Dermis microvascular lymphatic vessel endothelial cell (primary cell): ENCODE measurements at regions not wholly inside any gene's neighbourhood (a gene's known extent, or its start where the extent isn't known, plus 50 kb on each side); places are given as distances from the start of the nearest gene placed in this dataset.

Source experiments
- DNase-seq, 2 donors: peaks; one replicate each; pipeline versions ENCODE4 v3.0.0 to v3.0.0-alpha.2; 2010; ENCODE audit warnings: low read depth in 2 of 2

DNA sequence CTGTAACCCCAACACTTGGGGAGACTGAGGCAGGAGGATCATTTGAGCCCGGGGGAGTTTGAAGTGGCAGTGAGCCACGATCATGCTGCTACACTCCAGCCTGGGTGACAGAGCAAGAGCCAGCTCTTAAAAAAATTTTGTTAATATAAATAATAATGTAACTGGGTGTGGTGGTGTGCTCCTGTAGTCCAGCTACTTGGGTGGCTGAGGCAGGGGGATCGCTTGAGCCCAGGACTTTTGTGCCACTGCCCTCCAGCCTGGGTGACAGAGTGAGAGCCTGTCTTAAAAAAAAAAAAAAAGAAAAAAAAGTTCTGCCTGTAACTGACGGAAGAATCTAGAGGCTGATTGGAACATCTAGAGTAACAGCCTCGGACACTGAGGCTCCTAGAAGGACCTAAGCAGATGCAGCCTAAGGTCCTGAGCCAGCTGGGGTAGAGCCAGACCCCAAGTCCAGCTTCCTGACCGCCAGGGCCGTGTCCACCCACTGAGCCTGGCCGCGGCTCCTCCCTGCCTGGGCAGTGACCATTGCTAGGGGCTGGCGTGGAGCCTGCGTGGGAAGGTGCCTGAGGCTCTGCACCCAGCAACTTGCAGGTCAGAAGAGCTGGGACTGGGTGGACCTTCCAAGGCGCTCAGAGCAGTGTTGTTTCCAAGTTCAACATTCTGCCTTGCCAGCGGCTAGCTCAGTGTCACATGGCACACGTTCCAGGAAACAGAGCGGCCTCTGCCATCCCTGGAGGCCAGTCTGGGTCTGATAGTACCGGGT lies 209.4 kb upstream of the CIBAR2 start:
- peak in 1 of 2 donors; percentile 62 for DNase-seq

DNA sequence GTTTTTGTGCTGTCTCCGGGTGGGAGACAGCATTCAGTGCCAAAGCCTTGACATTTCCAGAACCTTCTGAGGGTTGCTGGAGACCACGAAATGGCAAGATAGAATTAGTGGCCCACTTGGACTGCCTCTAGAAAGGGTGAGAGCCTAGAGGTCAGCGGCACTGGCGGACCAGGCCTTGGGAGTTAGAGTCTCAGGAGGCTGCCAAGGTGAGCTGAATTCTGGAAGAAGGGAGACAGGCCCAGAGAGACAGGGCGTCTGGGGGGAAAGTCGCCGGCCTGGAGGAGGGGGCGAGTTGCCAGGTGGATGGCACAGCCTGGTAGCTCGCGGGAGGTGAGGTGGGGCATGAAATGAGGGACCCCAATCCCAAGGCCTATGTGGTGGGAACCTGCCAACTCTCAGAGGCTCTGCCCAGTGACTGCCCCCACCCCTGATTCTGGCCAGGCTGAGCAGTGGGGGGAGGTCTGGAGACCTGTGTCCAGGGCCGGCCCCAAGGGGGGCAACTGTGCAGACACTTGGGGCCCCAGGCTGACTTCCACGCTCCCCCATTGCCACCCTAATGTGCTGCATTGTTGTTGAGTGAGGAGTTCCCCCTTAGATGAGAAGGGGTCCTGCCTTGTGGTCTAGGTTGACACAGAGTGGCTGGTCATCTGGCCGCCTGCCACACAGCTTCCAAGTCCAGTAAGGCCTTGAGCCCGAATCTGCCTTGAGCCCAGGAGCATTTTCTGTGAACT lies 211.1 kb upstream of the CIBAR2 start:
- DNase-seq, result no peak

DNA sequence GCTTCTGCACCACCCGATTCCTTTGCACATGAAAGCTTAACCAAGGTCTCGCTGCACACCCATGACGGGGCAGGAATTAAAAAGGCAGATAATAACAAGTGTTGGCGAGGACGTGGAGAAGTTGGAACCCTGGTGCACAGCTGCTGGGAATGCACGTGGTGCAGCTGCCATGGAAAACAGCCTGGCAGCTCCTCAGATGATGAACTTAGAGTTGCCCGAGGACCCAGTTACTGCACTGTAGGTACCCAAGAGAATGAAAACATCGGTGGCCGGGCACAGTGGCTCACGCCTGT lies 211.6 kb upstream of the CIBAR2 start:
- no peak for DNase-seq

DNA sequence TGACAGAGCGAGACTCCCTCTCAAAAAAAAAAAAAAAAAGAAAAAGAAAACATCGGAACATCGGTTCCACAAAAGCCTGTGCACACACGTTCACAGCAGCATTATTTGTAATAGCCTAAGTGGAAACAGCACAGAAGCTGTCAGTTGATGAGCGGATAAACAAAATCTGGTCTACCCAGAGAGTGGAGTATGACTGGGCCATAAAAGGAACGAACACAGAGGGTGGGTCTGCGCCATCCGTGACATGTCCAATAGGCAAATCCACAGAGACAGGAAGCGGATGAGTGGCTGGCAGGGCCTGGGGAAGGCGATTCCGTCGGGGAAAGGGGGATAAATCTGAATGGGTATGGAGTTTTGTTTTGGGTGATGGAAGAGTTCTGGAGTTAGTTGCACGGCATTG lies 212.2 kb upstream of the CIBAR2 start:
- DNase-seq, result no peak

DNA sequence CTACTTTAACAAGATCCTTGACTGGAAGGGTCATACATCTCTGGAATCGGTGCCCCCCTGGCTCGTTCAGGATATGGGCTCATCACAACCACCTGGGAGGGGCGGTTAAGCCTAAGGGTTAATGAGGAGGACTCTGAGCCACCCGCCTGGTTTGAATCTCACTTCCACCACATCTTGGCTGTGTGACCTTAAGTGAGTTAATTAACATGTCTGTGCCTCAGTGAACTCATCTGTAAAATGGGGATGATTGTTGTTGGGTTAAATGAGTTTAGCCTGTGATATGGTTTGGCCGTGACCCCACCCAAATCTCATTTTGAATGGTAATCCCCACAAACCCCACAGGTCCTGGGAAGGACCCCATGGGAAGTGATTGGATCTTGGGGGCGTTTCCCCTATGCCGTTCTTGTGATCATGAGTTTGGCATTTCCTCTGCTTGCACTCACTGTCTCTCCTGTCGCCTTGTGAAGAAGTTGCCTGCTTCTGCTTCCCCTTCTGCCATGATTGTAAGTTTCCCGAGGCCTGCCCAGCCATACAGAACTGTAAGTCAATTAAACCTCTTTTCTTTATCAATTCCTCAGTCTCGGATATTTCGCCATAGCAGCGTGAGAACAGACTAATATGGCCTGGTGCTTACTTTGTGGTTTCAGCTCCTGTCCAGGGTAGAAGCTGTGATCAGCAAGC lies 214.0 kb upstream of the CIBAR2 start:
- DNase-seq, result no peak

DNA sequence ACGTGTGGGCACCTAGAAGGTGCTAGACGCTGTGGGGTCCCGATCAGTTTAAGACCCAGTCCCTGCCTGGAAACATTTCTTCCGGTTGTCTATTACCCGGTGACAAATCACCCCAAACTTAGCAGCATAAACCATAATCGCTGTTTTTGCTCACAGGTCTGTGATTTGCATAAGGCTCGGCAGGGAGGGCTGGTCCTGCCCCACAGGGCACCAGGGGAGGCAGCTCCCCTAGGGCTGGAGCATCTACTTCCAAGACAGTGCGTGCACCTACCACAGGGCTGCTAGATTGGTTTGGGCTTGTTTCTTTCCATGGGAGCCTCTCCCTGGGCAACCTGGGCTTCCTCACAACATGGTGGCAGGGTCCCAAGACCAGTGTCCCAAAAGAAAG lies 214.5 kb upstream of the CIBAR2 start:
- no peak for DNase-seq

DNA sequence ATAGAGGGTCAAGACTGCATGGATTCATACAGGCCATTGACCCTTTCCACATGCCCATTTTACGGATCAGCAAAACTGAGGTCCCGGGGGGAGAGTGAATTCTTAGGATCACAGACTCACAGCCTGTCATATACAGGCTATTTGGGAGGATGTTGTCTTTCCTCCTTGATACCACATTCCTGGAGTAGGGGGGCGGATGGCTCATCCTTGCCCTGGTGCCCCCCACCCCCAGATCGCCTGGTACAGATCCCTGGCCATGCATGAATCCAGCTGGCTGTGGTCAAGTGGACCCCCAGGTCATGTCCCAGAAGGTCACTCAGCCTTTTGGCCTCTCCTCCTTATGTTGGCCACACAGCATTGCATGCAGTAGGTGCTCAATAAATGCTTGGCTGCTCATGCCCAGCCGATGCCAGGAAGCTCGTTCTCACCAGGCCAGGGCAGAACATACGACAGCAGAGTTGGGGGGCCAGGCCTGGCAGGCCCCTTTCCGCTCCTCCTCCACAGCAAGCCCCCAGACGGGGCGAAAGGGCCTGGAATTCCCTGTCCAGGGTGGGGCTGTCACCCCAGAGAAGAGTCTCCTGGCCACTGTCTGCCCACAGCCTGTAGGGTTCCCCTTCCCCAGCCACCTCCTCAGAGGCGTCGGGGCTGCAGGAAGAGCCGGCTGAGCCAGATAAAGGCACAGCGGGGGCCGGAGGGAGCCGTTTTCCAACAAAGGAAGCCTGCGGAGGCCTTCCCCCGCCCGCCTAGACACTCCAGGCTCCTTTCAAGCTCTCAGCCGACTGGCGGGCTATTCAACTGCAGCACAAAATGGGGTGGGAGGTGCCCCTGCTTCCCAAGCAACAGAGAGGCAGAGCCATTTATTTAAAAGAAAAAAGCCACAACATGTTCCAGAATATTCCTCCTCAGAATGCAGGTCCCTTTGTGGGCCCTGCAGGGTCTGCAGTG lies 215.7 kb upstream of the CIBAR2 start:
- DNase-seq, result peak in 1 of 2 donors; percentile 42

DNA sequence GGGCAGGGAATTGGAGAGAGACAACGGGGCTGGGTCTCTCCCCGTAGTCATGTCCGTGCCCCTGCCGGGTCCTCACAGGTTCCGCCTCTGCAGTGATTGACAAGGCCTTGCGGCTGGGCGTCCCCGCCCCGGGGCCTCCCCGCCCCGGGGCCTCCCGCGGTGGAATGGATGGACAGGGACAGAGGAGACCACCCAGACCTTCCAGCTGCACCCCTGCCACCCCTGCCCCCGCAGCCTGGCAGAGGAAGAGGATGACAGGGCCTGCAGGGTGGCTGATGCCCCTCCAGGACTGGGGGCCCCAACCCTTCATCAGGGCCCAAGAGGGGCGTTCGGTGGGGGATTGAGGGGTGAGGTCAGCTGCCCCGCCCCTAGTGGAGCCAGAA lies 216.4 kb upstream of the CIBAR2 start:
- no peak for DNase-seq

DNA sequence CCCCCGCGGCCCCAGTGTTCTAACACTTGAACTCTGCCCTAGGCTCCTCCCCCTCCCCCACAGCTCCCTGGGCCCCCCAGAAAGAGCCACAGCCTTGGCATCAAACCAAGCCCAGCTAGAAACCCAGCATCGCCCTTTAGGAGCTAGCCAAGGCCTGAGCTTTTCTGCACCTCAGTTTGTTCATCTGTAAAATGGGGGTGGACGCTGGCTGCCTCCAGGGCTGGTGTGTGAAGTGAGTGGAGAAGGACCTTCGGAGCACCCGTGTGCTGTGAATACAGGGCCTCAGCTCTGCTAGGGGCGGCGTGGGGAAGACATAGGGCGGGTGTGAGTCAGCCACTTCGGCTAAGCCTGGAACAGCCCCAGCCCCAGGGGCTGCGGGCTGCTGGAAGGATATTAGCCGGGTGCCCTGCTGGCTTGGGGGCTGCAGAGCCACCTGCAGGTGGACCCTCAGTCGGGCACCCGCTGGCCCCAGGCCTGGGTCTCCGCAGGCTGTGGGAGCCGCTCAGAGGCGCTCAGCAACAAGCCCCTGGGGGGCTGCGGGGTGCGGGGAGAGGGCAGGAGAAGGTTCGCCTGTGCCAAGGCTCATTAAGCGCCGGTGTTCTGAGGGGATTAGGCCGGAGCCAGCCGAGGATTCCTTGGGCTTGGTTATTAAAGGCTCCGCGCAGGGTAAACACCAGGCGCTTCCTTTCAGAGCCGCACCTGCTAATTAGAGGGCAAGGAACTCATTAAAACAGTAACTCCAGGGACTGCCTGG lies 217.0 kb upstream of the CIBAR2 start:
- no peak for DNase-seq

DNA sequence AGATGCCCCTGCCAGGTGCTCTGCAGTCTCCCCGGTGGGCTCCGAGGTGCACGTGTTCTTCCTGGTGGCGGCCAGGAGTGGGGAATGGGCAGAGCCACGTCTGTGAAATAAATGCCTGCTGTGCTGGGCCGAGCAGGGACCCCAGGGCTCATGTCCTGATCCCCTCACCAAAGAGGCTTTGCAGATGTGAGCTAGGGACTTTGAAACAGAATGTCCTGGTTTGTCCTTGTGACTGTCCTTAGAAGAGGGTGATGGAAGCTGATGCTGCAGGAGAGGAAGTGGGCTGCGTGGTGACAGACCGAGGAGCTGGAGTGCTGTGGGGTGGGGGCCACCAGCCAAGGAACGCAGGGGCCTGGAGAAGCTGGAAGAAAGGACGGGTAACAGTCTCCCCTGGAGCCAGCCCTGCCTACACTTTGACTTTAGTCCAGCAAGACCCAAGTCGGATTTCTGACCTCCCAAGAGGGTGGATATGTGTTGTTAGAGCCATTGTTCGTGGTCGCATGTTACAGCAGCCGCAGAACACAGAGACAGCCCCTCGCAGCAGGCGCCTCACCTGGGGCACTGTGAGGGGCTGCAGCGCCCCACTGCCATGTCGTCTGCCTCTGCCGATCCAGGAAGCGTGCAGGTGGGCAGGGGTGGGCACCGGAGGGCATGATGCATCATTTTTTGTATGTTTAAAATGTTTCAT lies 217.9 kb upstream of the CIBAR2 start:
- DNase-seq, result no peak

DNA sequence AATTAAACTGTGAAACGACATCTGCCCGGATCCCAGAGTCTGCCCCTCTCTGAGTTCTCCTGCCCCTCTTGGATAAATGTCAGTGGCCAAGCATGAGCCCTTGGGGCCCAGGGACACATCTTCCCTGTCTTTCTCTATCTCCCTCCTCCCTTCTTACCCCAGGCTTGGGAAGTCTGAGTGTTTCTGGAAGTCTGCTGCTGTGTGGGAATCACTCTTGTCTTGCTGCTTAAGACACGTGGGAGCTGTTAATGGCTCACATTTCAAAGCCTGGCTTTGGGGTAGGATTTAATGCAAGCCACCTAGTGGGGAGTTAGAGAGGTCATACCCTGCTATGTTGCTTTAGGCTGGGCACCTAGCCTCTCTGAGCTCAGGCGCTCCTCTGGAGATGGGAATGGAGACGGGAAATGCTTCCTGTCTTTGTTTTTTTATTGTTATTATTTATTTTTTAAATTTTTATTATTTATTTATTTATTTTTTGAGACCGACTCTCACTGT lies 218.5 kb upstream of the CIBAR2 start:
- peak in 1 of 2 donors; percentile 66 for DNase-seq

DNA sequence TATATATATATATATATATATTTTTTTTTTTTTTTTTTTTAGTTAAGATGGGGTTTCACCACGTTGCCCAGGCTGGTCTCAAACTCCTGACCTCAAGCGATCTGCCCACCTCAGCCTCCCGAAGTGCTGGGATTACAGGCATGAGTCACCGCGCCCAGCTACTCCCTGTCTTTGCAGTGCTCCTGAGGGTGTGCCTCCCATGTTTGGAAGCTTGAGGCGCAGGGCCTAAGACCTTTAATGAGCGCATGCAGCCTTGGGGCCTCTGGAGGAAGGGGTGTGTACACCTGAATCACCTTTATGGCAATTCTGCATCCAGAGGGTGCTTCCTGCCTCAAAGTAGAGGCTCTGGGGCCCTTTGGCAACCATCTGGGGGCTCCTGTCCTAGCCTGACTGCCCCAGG lies 219.4 kb upstream of the CIBAR2 start:
- no peak for DNase-seq

DNA sequence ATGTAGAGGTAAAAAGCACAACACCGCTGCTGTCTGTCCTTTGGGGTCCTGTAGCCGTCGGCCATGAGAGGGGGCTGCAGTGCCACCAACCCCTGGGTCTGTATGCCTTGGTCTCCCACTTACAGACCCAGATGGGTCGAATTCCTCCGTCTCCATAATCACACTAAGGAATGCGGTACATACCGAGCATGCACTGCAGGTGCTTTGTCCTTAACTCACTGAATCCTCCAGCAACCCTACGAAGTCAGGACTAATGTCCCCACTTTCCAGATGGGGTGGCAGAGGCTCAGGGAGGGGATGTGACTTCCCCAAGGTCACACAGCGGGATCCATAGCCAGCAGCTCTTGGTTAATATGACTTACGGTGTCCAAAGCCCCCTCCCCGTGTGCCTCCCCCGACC lies 219.9 kb upstream of the CIBAR2 start:
- no peak for DNase-seq

DNA sequence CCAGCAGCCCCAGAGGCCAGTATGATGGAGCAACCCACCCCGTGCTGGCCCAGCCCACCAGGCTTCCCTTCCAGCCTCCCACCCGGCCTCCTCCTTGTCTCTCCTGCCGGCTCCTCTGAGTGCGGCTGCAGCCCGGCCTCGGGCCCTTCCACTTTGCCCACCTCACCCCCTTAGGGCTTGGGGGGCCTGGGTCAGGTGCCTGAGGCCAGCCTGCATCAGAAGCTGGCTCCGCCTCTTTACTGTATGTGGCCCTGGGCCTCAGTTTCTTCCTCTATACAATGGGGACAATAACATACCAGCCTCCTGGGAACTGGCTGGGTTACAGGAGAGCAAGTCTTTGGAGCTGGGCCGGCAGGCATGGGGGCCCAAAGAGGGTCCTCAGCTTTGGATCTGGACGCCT lies 221.1 kb upstream of the CIBAR2 start:
- DNase-seq, result no peak

DNA sequence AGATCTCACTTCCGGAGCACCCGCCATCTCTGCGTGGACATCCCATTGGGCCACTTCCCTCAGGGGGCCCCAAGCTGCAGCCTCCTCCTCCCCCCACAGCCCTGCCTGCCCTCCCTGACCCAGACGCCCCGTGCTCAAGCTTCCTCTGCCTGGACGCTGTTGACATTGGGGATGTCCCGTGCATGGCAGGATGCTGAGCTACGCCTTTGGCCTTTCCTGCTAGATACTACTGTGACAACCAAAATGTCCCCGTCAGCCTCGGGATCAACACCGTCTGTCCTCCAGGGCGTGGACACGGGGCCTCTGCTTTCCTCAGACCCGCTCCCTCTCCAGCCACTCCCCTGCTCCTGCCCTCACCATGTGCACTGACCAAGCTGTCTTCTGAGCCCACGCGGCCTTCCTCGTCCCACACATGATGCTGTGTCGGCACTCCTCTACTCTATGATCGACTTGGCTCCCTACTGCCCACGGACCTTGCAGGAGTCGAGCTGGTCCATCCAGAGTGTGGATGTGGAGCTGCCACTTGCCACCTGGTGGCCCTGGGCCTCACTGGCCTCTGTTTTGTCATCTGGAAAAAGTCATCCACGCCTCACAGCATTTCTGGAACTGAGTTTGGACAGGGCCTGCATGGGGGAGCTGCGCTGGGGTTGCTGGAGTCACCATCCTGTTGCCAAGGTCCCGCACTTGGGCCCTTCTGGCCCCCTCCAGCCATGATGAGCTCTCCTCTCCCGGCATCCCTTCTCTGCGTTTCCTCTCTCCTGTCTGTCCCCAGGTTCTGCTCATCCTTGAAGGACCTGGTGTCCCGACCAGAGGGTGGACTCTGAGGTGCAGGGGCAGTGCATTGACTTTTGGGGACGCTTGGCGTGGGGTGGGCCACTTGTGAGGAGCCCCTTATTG lies 221.7 kb upstream of the CIBAR2 start:
- DNase-seq, result no peak

DNA sequence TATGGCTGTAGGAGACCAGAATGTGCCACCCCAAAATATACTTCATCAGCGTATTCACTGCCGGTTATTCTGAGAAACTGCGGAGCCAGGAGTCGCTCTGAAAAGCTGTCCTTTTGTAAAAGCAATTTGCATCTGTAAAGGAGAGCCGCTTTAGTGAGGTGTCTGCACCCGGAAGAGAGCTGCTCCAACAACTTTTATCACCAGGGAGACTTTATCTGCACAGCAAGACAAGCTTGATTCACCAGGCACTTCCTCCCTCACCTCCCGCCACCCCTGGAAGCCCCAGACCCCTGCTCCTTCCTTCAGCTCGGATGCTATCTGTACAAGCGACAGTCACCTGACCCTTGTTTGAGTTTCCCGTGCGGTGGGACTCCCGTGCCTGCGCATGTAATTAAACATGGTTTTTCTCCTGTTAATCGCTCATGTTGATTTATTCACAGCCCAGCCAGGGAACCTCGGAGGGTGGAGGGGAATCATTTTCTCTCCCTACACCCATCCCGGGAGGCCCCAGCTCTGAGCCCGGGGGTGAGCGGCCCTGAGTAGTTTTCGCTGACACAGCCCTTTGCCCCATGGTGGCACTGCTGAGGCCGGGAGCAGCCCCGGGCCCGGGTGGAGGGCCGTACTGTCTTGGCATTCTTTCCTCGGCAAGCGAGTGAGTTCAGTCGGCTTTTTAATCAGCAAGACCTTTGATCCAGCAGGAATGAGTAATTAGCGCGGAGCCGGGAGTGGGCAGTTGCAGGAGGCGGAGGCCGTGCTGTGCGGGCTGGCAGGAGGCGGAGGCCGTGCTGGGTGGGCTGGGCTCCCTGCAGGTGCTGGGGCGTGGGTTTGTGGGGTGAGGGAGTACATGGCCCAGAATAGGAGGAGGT lies 222.7 kb upstream of the CIBAR2 start:
- peak in 1 of 2 donors; percentile 30 for DNase-seq

DNA sequence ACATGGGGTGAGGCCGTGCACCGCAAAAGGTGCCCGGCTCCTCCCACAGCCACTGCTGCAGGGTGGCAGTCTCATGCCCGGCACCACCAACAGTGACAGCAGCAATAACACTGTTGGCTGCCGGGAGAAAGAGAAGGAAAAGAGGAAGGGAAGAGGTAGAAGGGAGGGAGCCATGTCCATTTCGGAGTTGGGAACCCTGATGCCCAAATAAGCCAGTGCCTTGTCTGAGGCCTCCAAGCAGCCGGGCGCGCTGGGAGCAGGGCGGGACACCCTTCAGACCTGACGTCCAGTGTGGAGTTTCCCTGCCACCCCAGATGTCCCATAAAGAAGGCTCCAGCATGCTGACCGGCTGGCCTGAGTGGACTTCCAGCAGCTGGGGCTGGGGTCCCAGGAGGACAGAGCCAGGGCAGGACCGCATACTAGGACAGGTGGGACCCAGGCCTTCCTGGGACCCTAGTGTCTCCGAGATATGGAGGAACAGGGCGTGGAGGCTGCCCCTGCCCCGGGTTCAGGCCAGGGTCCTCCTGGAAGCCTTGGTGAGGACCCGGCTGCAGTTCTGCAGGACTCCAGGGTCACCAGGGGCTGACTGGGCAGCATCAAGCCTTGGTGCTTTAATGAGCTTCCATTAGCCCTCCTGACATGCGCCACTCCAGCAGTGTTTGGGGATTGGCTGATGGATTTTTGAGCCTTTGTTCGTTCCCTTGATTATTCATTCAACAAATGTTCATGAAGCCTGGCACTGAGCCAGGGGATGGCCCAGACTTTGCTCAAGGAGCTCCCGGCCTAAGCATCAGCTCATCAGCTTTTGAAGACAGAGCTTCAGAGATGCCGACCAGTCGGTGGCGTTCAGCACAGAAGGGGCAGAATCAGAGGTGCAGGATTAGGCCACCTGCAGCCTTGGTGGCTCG lies 223.6 kb upstream of the CIBAR2 start:
- peak in 1 of 2 donors; percentile 24 for DNase-seq
